Sigmoid colon (tissue), 4 donors: ENCODE measurements at regions not wholly inside any gene's neighbourhood (a gene's known extent, or its start where the extent isn't known, plus 50 kb on each side); places are given as distances from the start of the nearest gene placed in this dataset.
"Not testable (repeated sequence)": the region's sequence is repeated elsewhere in the genome, so short reads cannot be mapped to it uniquely, and the experiment has no call there.

ENCODE experiments used
- EP300 ChIP-seq, 4 donors: sonication (generic); formaldehyde crosslinking; IDR thresholded peaks; one replicate each; pipeline ENCODE4 v1.6.1; 2017; ENCODE audit warnings: antibody characterized with exemption in 4 of 4
- POLR2A ChIP-seq, 2 donors: fragments of 450-650 bp; IDR thresholded peaks; one replicate each; pipeline ENCODE4 v1.6.1; 2016; ENCODE audit warnings: antibody characterized with exemption in 2 of 2, mild to moderate bottlenecking in 2 of 2, moderate library complexity in 2 of 2
- POLR2AphosphoS5 ChIP-seq, 4 donors: sonication (generic); formaldehyde crosslinking; IDR thresholded peaks; one replicate each; pipeline ENCODE4 v1.6.1; 2017; ENCODE audit warnings: antibody characterized with exemption in 4 of 4
- TF ChIP-seq, protein P1 (sequence below), 4 experiments: fragments of 450-650 bp in 3 of 4; fragments of 200-600 bp in 1 of 4; IDR thresholded peaks; one replicate each; pipeline ENCODE4 v1.5.1; 2016 to 2019; ENCODE audit warnings: antibody characterized with exemption in 4 of 4, mild to moderate bottlenecking in 3 of 4, moderate library complexity in 2 of 4

DNA sequence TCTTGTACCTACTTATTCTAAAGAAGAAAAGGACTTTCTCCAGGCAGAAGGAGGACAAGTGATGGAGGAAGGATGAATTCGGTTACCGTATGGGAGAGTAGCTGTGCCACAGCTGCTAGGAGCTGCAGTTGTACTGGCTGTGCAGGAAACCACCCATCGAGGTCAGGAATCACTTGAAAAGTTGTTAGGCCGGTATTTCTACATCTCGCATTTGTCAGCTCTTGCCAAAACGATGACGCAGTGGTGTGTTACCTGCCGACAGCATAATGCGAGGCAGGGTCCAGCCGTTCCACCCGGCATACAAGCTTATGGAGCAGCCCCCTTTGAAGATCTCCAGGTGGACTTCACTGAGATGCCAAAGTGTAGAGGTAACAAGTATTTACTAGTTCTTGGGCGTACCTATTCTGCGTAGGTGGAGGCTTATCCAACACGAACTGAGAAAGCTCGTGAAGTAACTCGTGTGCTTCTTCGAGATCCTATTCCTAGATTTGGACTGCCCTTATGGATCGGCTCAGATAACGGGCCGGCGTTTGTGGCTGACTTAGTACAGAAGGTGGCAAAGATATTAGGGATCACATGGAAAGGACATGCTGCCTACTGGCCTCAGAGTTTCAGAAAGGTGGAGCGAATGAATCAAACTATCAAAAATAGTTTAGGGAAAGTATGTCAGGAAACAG, 67.6 kb upstream of the FAM90A26 start:
- TF ChIP-seq, protein P1, sequence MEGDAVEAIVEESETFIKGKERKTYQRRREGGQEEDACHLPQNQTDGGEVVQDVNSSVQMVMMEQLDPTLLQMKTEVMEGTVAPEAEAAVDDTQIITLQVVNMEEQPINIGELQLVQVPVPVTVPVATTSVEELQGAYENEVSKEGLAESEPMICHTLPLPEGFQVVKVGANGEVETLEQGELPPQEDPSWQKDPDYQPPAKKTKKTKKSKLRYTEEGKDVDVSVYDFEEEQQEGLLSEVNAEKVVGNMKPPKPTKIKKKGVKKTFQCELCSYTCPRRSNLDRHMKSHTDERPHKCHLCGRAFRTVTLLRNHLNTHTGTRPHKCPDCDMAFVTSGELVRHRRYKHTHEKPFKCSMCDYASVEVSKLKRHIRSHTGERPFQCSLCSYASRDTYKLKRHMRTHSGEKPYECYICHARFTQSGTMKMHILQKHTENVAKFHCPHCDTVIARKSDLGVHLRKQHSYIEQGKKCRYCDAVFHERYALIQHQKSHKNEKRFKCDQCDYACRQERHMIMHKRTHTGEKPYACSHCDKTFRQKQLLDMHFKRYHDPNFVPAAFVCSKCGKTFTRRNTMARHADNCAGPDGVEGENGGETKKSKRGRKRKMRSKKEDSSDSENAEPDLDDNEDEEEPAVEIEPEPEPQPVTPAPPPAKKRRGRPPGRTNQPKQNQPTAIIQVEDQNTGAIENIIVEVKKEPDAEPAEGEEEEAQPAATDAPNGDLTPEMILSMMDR (IDR thresholded peaks at IDR 0.05), result not testable (repeated sequence)
- not testable (repeated sequence) for TF ChIP-seq EP300, POLR2A, POLR2AphosphoS5 (IDR thresholded peaks at IDR 0.05)
